Neural cell (in vitro differentiated cells): ENCODE measurements at regions not wholly inside any gene's neighbourhood (a gene's known extent, or its start where the extent isn't known, plus 50 kb on each side); places are given as distances from the start of the nearest gene placed in this dataset.

Source experiments
- EP300 ChIP-seq: fragments of 450-650 bp; conservative IDR thresholded peaks from 2 replicates; pipeline ENCODE4 v1.6.1; 2014; ENCODE audit warnings: antibody characterized with exemption, mild to moderate bottlenecking, moderate library complexity; ENCODE audit not compliant: poor library complexity, severe bottlenecking
- POLR2AphosphoS5 ChIP-seq: IDR thresholded peaks from 2 replicates; pipeline ENCODE4 v1.6.1; 2012
- TAF1 ChIP-seq: IDR thresholded peaks from 2 replicates; pipeline ENCODE4 v1.6.1; 2012; ENCODE audit warnings: low read depth
- TF ChIP-seq, protein P1 (sequence below): fragments of 450-650 bp; IDR thresholded peaks from 2 replicates; pipeline ENCODE4 v1.5.1; 2014; ENCODE audit warnings: antibody characterized with exemption, mild to moderate bottlenecking, moderate library complexity; ENCODE audit not compliant: poor library complexity, severe bottlenecking

GRCh38 chr2:120421126-120421829 lies 75.3 kb downstream of the INHBB start:
- TF ChIP-seq POLR2AphosphoS5 = no peak
- no peak for TF ChIP-seq TAF1
- TF ChIP-seq, protein P1, sequence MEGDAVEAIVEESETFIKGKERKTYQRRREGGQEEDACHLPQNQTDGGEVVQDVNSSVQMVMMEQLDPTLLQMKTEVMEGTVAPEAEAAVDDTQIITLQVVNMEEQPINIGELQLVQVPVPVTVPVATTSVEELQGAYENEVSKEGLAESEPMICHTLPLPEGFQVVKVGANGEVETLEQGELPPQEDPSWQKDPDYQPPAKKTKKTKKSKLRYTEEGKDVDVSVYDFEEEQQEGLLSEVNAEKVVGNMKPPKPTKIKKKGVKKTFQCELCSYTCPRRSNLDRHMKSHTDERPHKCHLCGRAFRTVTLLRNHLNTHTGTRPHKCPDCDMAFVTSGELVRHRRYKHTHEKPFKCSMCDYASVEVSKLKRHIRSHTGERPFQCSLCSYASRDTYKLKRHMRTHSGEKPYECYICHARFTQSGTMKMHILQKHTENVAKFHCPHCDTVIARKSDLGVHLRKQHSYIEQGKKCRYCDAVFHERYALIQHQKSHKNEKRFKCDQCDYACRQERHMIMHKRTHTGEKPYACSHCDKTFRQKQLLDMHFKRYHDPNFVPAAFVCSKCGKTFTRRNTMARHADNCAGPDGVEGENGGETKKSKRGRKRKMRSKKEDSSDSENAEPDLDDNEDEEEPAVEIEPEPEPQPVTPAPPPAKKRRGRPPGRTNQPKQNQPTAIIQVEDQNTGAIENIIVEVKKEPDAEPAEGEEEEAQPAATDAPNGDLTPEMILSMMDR = no peak
- no peak for TF ChIP-seq EP300
